ENCODE measurements at regions not wholly inside any gene's neighbourhood (a gene's known extent, or its start where the extent isn't known, plus 50 kb on each side); places are given as distances from the start of the nearest gene placed in this dataset.

DNA sequence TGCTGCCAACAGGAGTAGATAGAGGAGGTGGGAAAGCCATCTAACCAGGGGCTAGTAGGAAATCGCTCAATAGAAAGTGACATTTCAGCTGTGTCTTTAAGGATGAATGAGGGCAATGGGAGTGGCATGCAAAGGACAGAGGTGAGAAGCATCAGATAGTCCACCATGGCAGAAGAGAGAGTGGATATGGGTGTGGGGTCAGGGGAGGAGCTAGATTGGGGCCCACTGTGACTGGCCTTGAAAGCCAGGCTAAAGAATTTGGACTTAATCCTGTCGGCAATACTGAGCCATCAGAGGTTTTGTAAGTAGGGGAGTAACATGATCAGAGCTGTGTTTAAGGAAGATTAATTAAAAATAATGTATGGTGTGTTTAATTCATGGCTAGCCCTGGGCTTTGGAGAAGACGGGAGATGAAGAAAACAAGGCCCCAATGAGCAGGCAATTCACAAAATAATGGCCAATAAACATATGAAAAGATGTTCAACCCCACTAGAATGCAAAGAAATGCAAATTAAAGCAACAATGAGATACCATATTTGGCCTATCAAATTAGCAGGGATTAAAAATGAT is 98.1 kb upstream of the PJA1 start:
- TF ChIP-seq, protein P1, sequence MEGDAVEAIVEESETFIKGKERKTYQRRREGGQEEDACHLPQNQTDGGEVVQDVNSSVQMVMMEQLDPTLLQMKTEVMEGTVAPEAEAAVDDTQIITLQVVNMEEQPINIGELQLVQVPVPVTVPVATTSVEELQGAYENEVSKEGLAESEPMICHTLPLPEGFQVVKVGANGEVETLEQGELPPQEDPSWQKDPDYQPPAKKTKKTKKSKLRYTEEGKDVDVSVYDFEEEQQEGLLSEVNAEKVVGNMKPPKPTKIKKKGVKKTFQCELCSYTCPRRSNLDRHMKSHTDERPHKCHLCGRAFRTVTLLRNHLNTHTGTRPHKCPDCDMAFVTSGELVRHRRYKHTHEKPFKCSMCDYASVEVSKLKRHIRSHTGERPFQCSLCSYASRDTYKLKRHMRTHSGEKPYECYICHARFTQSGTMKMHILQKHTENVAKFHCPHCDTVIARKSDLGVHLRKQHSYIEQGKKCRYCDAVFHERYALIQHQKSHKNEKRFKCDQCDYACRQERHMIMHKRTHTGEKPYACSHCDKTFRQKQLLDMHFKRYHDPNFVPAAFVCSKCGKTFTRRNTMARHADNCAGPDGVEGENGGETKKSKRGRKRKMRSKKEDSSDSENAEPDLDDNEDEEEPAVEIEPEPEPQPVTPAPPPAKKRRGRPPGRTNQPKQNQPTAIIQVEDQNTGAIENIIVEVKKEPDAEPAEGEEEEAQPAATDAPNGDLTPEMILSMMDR (IDR thresholded peaks at IDR 0.05), result no peak
- TF ChIP-seq, protein P2, sequence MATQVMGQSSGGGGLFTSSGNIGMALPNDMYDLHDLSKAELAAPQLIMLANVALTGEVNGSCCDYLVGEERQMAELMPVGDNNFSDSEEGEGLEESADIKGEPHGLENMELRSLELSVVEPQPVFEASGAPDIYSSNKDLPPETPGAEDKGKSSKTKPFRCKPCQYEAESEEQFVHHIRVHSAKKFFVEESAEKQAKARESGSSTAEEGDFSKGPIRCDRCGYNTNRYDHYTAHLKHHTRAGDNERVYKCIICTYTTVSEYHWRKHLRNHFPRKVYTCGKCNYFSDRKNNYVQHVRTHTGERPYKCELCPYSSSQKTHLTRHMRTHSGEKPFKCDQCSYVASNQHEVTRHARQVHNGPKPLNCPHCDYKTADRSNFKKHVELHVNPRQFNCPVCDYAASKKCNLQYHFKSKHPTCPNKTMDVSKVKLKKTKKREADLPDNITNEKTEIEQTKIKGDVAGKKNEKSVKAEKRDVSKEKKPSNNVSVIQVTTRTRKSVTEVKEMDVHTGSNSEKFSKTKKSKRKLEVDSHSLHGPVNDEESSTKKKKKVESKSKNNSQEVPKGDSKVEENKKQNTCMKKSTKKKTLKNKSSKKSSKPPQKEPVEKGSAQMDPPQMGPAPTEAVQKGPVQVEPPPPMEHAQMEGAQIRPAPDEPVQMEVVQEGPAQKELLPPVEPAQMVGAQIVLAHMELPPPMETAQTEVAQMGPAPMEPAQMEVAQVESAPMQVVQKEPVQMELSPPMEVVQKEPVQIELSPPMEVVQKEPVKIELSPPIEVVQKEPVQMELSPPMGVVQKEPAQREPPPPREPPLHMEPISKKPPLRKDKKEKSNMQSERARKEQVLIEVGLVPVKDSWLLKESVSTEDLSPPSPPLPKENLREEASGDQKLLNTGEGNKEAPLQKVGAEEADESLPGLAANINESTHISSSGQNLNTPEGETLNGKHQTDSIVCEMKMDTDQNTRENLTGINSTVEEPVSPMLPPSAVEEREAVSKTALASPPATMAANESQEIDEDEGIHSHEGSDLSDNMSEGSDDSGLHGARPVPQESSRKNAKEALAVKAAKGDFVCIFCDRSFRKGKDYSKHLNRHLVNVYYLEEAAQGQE (IDR thresholded peaks at IDR 0.05; ENCODE audit: insufficient read depth in 1 of 2, low read depth in 2 of 2, low read length in 1 of 2), result no peak
- TF ChIP-seq POLR2AphosphoS5 (IDR thresholded peaks at IDR 0.05; ENCODE audit: low read depth, low read length) (no peak), SIN3A (IDR thresholded peaks at IDR 0.05; ENCODE audit: borderline replicate concordance, insufficient read depth, low read depth, low read length) (no peak), TCF7L2 (IDR thresholded peaks at IDR 0.05; ENCODE audit: low read depth, low read length) (no peak)
